ENCODE measurements at regions not wholly inside any gene's neighbourhood (a gene's known extent, or its start where the extent isn't known, plus 50 kb on each side); places are given as distances from the start of the nearest gene placed in this dataset.
"Not testable (repeated sequence)": the region's sequence is repeated elsewhere in the genome, so short reads cannot be mapped to it uniquely, and the experiment has no call there.

DNA sequence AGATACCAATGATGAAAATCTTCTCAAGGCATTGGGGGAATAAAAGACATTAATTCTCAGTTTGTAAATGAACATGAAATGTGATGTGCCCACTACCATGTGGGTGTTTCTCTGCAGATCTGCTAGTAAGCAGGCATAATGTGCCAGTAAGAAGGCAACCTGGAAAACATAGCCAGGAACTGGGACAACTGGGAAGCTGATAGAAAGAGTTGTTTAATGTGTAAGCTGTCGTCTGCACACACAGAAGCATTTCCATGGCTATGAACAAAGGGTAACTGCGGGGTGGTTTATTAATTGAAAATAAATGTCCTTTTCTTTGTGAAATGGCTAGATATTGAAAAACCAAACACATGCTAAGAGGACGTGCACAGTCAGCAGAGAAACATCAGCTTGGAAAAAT is 52.0 kb downstream of the ZC3H11B start:
- no peak for FAIRE-seq

- FAIRE-seq: no peak
These were observed 53.0 kb downstream of the ZC3H11B start for GRCh38 chr1:219559899-219560298.

- no peak for FAIRE-seq
These were observed 57.1 kb downstream of the ZC3H11B start for GRCh38 chr1:219555806-219556205.

- FAIRE-seq: no peak
These were observed 57.7 kb downstream of the ZC3H11B start for GRCh38 chr1:219555031-219555692.

DNA sequence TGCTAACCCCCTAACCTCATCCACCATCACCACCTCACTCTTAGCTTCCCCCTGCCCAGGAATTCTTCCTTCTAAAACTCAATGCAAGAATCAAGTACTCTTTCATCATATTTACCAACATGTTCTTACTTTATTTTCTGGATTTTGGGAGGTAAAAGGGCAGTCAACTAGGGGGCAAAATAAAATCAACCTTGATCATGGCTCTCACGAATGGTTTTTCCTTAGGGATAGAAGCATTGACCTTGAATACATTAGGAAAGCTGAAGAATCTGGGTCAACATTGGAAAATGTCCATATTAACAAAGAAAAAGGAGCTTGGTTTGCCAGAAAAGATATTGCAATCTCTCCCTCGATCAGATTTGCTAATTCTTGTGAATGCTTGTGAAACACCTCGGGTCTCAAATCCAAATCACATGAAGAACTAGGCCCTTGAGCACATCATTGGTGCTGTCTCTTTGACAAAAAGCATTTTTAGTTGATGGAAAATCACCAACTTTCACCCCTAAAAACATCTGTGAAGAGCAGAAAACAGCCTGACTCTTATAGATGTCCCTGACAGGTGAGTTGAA is 58.9 kb downstream of the ZC3H11B start:
- no peak for FAIRE-seq

GRCh38 chr1:219550201-219550600 is 62.7 kb downstream of the ZC3H11B start:
- FAIRE-seq: no peak

- no peak for FAIRE-seq
These were observed 63.7 kb downstream of the ZC3H11B start for GRCh38 chr1:219549215-219549614.

GRCh38 chr1:219548386-219548785 is 64.5 kb downstream of the ZC3H11B start:
- FAIRE-seq: no peak

DNA sequence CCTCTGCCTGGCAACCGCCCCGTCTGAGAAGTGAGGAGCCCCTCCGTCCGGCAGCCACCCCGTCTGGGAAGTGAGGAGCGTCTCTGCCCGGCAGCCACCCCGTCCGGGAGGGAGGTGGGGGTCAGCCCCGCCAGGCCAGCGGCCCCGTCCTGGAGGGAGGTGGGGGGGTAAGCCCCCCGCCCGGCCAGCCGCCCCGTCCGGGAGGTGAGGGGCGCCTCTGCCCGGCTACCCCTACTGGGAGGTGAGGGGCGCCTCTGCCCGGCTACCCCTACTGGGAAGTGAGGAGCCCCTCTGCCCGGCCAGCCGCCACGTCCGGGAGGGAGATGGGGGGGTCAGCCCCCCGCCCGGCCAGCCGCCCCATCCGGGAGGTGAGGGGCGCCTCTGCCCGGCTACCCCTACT is 67.1 kb downstream of the ZC3H11B start:
- FAIRE-seq: not testable (repeated sequence)

GRCh38 chr1:219544163-219544846 is 68.6 kb downstream of the ZC3H11B start:
- no peak for FAIRE-seq

GRCh38 chr1:219542828-219543518 is 69.9 kb downstream of the ZC3H11B start:
- no peak for FAIRE-seq

DNA sequence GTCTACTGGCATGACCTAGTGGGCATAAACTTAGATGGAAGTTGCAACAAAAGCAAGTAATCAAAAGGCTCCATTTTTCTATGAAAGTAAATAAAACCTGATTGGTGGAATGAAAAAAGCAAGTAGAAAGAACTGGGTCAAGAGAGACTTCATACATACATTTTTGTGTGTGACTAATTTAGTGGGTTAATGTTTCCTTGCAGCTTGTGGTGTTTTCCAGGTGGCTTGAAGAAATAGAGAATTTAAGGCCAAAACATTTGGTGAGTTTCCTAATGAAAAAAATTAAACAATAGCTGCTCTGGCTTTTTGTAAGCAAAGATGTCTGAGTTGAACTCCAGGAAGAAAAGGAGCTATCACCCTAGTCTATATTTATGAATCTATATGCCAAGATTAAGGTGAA is 71.0 kb downstream of the ZC3H11B start:
- FAIRE-seq: no peak

- no peak for FAIRE-seq
These were observed 73.2 kb downstream of the ZC3H11B start for GRCh38 chr1:219539645-219540254.

DNA sequence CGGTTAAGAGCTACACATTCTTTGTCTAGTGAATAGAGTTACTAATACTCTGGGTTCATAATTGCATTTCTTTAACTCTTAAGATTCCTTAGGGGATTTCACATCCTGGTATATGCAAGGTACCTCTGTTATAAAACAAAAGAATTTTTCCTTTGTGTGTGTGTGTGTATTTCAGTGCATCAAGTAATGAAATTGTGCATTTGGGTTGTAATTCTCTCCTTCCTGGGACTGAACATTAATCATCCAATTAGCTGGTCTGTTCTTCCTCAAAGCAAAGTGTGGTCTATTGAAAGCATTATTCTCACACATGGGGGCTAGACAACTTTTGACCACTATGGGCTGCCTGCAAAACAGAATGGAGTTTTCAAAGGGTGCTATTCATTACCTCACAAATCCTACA is 74.0 kb downstream of the ZC3H11B start:
- FAIRE-seq: no peak

- FAIRE-seq: no peak
These were observed 75.7 kb downstream of the ZC3H11B start for GRCh38 chr1:219537223-219537631.

DNA sequence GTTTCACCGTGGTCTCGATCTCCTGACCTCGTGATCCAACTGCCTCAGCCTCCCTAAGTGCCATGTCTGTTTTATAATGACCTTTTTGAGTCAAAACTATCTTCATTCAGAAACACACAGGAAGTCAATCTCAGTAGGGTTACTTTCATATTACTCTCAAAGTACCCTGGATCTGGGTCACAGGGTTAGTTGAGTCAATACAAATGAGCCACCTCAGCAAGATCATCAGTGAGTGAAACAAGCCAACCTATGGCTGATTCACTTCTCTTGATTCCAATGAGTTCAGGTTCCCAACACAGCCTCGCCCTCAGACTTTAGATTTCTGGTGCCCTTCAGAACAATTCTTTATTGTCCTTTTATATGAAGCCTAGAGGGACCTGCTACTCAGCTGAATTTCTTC is 76.9 kb downstream of the ZC3H11B start:
- FAIRE-seq: no peak

GRCh38 chr1:219534991-219535390 is 77.9 kb downstream of the ZC3H11B start:
- FAIRE-seq: no peak

- no peak for FAIRE-seq
These were observed 79.6 kb downstream of the ZC3H11B start for GRCh38 chr1:219533280-219533679.

DNA sequence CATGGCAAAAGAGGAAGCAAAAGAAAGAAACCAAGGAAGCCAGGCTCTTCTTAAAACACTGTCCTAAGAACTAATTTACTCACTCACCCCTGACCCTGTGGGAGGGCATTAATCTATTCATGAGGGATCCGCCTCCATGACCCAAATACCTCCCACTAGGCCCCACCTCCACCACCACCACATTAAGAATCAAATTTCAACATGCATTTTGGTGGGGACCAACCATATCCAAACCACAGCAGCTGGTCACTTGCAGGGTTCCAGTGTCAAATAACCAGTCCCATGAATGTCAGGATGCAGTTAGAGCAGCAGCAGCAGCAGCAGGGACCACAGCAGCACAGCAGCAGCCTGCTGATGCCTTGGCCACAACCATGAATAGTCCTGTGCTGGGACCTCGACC is 83.8 kb downstream of the ZC3H11B start:
- FAIRE-seq: no peak

- no peak for FAIRE-seq
These were observed 84.3 kb downstream of the ZC3H11B start for GRCh38 chr1:219528633-219529032.

DNA sequence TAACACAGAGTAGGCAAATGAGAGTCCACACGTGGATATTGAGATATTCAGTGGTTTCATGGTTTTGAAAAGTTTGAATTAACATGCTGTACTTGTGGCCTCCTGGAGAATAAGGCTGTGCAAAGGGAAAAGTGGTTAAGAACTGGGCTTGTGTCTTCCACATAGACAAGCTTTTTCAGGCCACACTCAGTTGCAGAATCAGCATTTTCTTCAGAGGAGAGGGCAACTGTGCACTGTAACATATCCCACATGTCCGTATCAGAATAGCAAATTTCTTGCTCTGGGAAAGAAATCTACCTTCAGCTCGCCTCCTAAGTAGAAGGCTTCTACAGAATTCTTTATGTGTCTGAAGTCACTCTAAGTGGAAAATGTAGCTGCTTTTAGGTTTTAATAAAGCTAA is 84.9 kb downstream of the ZC3H11B start:
- FAIRE-seq: no peak

GRCh38 chr1:219526074-219526473 is 86.8 kb downstream of the ZC3H11B start:
- no peak for FAIRE-seq

DNA sequence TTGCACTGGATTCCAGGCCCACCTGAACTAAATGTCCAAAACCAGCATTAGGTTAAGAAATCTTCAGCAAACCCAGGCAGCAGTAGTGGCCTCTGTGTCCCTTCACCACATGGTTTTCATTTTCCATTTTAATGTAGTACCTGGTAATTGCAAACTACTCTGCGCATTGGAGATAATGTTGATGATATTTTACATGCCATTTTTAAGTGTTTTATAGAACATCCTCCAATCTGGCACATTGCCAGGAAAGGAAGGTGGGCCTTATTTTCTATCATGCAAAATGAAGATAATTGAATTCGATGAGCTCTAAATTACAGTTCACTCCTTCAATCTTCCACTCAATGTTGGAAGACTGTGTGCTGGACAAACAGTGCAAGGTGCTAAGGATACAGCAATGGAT is 89.5 kb downstream of the ZC3H11B start:
- FAIRE-seq: no peak
